BJ (cell line): ENCODE measurements at regions not wholly inside any gene's neighbourhood (a gene's known extent, or its start where the extent isn't known, plus 50 kb on each side); places are given as distances from the start of the nearest gene placed in this dataset. TPM values are rescaled to one million over a fixed set of nuclear protein-coding genes. Genes with fewer than 3 reads are reported as not detected.

Experiments
- CTCF ChIA-PET: fragments of 350-600 bp; formaldehyde crosslinking; extraction: SDS; loops from one replicate; lab custom pipeline; 2021; ENCODE audit warnings: antibody characterized with exemption, inconsistent platforms; lab: Yijun Ruan, JAX
- POLR2A ChIA-PET: fragments of 300-600 bp; sonication (Branson Sonifier 250); formaldehyde crosslinking; extraction: SDS; loops from one replicate; lab custom pipeline; 2021; ENCODE audit warnings: antibody characterized with exemption; lab: Charles Lee
- DNase-seq: peaks from one replicate; pipeline ENCODE4 v3.0.0-alpha.2; 2011; ENCODE audit warnings: low read depth
- H3K27me3 ChIP-seq: 2 replicates; pipeline ENCODE4 v1.6.0; 2011; ENCODE audit warnings: low read length; ENCODE audit not compliant: control insufficient read depth, insufficient read depth
- H3K36me3 ChIP-seq: 2 replicates; pipeline ENCODE4 v1.5.1; 2011; ENCODE audit warnings: low read length; ENCODE audit not compliant: control insufficient read depth, insufficient read depth
- H3K4me3 ChIP-seq: 2 replicates; pipeline ENCODE4 v1.5.1; 2011; ENCODE audit warnings: low read depth, mild to moderate bottlenecking, control low read depth, low read length
- small RNA-seq: library from RNA; depleted of rRNA; stranded (forward); fragments of <200 nt; gene quantifications from one replicate; pipeline ENCODE3, GENCODE V24; 2012; ENCODE audit warnings: low replicate concordance, low read depth; ENCODE audit not compliant: insufficient read length
- TF ChIP-seq, protein P1 (sequence below): IDR thresholded peaks from 2 replicates; pipeline ENCODE4 v1.5.1; 2011; ENCODE audit warnings: low read depth, mild to moderate bottlenecking, control low read depth, inconsistent platforms, low read length, moderate library complexity; ENCODE audit not compliant: insufficient read depth

DNA sequence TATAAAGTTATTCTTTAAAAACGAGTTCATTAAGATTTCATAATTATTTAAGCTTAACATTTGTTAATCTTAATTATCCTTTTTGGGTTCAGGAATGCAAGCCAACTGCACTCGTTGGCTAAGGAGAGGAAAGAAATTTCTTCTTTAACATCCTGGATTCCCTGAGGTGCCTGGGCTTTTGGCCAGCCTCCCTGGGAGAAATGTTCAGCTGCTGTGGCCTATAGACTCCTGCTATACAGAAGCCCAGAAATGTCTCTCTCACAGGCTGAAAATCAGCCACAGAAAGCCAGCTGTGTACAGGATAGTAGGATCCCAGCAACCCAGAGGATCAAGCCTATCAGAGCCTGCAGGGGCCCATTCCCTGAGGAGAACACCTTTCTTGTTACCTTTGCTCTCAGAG lies 430.3 kb downstream of the XIRP2 start:
- Histone ChIP-seq H3K4me3 (no peak overlapping the region), H3K27me3 (no peaks in the 10 kb centered on the region), H3K36me3 (no peaks in the 10 kb centered on the region)
- no peak for DNase-seq
- POLR2A ChIA-PET = no interaction called here
- TF ChIP-seq, protein P1, sequence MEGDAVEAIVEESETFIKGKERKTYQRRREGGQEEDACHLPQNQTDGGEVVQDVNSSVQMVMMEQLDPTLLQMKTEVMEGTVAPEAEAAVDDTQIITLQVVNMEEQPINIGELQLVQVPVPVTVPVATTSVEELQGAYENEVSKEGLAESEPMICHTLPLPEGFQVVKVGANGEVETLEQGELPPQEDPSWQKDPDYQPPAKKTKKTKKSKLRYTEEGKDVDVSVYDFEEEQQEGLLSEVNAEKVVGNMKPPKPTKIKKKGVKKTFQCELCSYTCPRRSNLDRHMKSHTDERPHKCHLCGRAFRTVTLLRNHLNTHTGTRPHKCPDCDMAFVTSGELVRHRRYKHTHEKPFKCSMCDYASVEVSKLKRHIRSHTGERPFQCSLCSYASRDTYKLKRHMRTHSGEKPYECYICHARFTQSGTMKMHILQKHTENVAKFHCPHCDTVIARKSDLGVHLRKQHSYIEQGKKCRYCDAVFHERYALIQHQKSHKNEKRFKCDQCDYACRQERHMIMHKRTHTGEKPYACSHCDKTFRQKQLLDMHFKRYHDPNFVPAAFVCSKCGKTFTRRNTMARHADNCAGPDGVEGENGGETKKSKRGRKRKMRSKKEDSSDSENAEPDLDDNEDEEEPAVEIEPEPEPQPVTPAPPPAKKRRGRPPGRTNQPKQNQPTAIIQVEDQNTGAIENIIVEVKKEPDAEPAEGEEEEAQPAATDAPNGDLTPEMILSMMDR = no peak
- CTCF ChIA-PET = no interaction called here

DNA sequence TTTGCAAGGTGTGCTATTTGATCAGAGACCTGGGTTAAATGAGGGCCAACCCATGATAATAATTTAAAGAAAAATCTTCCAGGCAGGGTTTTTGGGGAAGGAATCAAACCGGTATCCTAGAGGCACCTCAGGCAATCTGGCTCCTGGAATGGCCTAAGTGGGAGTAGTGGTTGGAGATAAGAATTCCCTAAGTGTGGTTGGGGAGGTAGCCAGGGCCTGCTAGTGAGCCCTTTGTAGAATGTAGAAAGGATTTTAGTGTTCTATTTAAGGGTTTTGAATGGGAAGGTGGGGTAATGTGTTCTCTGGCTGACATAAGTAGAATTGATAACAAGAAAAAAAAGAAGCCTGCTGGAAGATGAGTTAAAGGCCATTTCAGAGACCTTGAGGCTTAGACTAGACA lies 422.2 kb downstream of the XIRP2 start:
- no peaks in the 10 kb centered on the region for H3K27me3 ChIP-seq
- ChIA-PET POLR2A (no interaction called here), CTCF (no interaction called here)
- H3K36me3 ChIP-seq = no peaks in the 10 kb centered on the region
- H3K4me3 ChIP-seq = no peak overlapping the region
- DNase-seq = no peak
- TF ChIP-seq, protein P1 = no peak

Small RNA genes in the stretch of these regions (small RNA-seq; reads per million reads assigned to genes)
- gene RNU7-148P = not detected
